Suprapubic skin (tissue), 4 donors: ENCODE measurements at regions not wholly inside any gene's neighbourhood (a gene's known extent, or its start where the extent isn't known, plus 50 kb on each side); places are given as distances from the start of the nearest gene placed in this dataset.

Experiments
- DNase-seq, 2 donors: peaks; one replicate each; pipeline ENCODE4 v3.0.0-alpha.2; 2019; ENCODE audit warnings: low spot score in 2 of 2
- H3K27ac ChIP-seq: fragments of 200-600 bp; sonication (generic); one replicate; pipeline ENCODE4 v1.5.1; 2019
- H3K27me3 ChIP-seq: fragments of 200-600 bp; sonication (generic); one replicate; pipeline ENCODE4 v1.5.1; 2019
- H3K36me3 ChIP-seq: fragments of 200-600 bp; sonication (generic); one replicate; pipeline ENCODE4 v1.5.1; 2019
- H3K4me1 ChIP-seq: fragments of 200-600 bp; sonication (generic); one replicate; pipeline ENCODE4 v1.5.1; 2019
- H3K4me3 ChIP-seq: fragments of 200-600 bp; sonication (generic); one replicate; pipeline ENCODE4 v1.5.1; 2019; ENCODE audit warnings: mild to moderate bottlenecking
- H3K9me3 ChIP-seq: fragments of 200-600 bp; sonication (generic); one replicate; pipeline ENCODE4 v1.5.1; 2019
- EP300 ChIP-seq: sonication (generic); formaldehyde crosslinking; IDR thresholded peaks from one replicate; pipeline ENCODE4 v1.6.1; 2017; ENCODE audit warnings: antibody characterized with exemption
- POLR2A ChIP-seq, 2 donors: fragments of 450-650 bp; IDR thresholded peaks; one replicate each; pipeline ENCODE4 v1.6.1; 2017; ENCODE audit warnings: antibody characterized with exemption in 2 of 2, mild to moderate bottlenecking in 2 of 2, moderate library complexity in 2 of 2
- POLR2AphosphoS5 ChIP-seq, 3 donors: sonication (generic); formaldehyde crosslinking; IDR thresholded peaks; one replicate each; pipeline ENCODE4 v1.6.1; 2017; ENCODE audit warnings: antibody characterized with exemption in 3 of 3
- WGBS: methylation state at CpG from one replicate; pipeline ENCODE4 v1.1.5; 2018; 5-methylcytosine and 5-hydroxymethylcytosine counted together
- TF ChIP-seq, protein P1 (sequence below), 2 donors: fragments of 200-600 bp in 1 of 2; fragments of 450-650 bp in 1 of 2; sonication (generic) in 1 of 2; IDR thresholded peaks; one replicate each; pipeline ENCODE4 v1.5.1; 2016 to 2019; ENCODE audit warnings: antibody characterized with exemption in 2 of 2, mild to moderate bottlenecking in 1 of 2, moderate library complexity in 1 of 2

DNA sequence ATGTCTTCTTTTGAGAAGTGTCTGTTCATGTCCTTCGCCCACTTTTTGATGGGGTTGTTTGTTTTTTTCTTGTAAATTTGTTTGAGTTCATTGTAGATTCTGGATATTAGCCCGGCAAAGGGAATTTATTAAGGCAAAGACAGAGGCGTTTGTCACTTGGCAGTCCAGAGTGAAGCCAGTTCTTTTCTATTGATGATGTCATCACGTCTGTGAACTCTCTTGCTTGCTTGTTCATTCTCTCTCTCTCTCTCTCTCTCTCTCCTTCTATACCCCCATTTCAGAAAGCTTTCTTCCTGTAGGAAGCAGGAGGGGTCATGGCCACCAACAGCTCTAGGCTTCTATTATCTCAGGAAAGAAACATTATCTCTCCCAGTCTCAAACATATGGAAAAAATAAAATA is 291.3 kb downstream of the OMA1 start:
- Histone ChIP-seq H3K36me3 (no peaks in the 10 kb centered on the region), H3K4me3 (no peak overlapping the region), H3K27ac (no peak overlapping the region), H3K4me1 (peaks cover under 1% of the 10 kb centered on the region), H3K9me3 (no peaks in the 10 kb centered on the region), H3K27me3 (peaks cover 7% of the 10 kb centered on the region)
- WGBS = 79% methylated on average over 4 of the region's 4 CpGs
- DNase-seq = no peak
- TF ChIP-seq, protein P1, sequence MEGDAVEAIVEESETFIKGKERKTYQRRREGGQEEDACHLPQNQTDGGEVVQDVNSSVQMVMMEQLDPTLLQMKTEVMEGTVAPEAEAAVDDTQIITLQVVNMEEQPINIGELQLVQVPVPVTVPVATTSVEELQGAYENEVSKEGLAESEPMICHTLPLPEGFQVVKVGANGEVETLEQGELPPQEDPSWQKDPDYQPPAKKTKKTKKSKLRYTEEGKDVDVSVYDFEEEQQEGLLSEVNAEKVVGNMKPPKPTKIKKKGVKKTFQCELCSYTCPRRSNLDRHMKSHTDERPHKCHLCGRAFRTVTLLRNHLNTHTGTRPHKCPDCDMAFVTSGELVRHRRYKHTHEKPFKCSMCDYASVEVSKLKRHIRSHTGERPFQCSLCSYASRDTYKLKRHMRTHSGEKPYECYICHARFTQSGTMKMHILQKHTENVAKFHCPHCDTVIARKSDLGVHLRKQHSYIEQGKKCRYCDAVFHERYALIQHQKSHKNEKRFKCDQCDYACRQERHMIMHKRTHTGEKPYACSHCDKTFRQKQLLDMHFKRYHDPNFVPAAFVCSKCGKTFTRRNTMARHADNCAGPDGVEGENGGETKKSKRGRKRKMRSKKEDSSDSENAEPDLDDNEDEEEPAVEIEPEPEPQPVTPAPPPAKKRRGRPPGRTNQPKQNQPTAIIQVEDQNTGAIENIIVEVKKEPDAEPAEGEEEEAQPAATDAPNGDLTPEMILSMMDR (IDR thresholded peaks at IDR 0.05) = no peak
- TF ChIP-seq EP300 (no peak), POLR2A (IDR thresholded peaks at IDR 0.05) (no peak), POLR2AphosphoS5 (IDR thresholded peaks at IDR 0.05) (no peak)

DNA sequence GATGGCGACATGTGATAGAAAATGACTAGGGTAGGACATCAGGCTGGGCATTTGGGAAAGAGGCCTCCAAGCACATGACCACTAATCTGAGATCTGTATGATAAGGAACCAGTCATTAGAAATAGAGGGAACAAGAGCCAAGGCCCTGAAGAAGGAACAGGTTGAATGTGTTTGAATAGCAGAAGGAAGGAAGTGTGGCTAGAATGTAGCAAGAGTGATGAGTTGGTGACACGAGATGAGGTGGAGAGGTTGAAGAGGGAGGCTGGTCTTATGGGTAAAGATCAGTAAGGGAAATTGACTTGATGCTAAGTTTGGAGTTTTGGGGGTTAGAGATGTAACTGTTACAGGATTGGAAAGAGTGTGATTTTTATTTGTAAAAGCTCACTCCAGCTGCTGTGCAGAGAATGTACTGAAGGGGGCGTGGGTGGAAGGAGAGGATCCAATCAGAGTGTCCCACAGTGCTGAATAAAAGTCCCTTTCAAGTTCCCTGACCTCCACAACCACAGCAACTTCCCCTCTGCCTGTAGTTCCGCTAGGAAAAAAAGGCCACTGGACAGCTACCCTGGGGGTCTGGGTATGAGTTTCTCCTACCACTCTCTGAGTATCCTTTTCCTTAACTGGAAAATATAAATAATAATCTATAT is 295.0 kb downstream of the OMA1 start:
- Histone ChIP-seq H3K27ac (no peak overlapping the region), H3K9me3 (no peaks in the 10 kb centered on the region), H3K4me3 (no peak overlapping the region), H3K4me1 (peaks cover 18% of the 10 kb centered on the region), H3K36me3 (no peaks in the 10 kb centered on the region), H3K27me3 (peaks cover 44% of the 10 kb centered on the region)
- TF ChIP-seq, protein P1 (IDR thresholded peaks at IDR 0.05) = no peak
- TF ChIP-seq POLR2A (IDR thresholded peaks at IDR 0.05) (no peak), EP300 (no peak), POLR2AphosphoS5 (IDR thresholded peaks at IDR 0.05) (no peak)
- WGBS = 48% methylated on average over 4 of the region's 4 CpGs
- DNase-seq = no peak

DNA sequence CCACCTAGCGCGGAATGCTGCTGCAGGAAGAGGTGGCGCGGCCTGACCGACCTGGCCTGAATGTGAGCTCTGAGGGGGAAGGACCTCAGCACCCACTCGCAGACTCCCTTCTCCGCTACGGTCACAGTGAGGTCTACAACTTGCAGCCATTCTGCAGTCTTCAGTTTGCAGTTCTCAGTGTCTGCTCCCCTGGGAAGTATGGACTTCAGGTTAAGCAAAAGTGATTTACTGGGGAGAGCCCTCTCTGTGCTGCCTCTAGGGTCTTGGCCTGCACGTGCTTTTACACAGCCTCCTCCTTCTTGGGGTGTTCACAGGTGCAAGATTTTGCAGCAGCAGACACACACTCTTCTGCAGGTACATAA is 296.0 kb downstream of the OMA1 start:
- H3K9me3 ChIP-seq = no peaks in the 10 kb centered on the region
- no peak for DNase-seq
- peaks cover 18% of the 10 kb centered on the region for H3K4me1 ChIP-seq
- no peak overlapping the region for H3K27ac ChIP-seq
- H3K36me3 ChIP-seq = no peaks in the 10 kb centered on the region
- peaks cover 46% of the 10 kb centered on the region for H3K27me3 ChIP-seq
- H3K4me3 ChIP-seq = no peak overlapping the region
- 0% methylated on average over 1 of the region's 9 CpGs for WGBS
- TF ChIP-seq POLR2AphosphoS5 (IDR thresholded peaks at IDR 0.05) (no peak), POLR2A (IDR thresholded peaks at IDR 0.05) (no peak), EP300 (no peak)
- TF ChIP-seq, protein P1 (IDR thresholded peaks at IDR 0.05) = no peak

DNA sequence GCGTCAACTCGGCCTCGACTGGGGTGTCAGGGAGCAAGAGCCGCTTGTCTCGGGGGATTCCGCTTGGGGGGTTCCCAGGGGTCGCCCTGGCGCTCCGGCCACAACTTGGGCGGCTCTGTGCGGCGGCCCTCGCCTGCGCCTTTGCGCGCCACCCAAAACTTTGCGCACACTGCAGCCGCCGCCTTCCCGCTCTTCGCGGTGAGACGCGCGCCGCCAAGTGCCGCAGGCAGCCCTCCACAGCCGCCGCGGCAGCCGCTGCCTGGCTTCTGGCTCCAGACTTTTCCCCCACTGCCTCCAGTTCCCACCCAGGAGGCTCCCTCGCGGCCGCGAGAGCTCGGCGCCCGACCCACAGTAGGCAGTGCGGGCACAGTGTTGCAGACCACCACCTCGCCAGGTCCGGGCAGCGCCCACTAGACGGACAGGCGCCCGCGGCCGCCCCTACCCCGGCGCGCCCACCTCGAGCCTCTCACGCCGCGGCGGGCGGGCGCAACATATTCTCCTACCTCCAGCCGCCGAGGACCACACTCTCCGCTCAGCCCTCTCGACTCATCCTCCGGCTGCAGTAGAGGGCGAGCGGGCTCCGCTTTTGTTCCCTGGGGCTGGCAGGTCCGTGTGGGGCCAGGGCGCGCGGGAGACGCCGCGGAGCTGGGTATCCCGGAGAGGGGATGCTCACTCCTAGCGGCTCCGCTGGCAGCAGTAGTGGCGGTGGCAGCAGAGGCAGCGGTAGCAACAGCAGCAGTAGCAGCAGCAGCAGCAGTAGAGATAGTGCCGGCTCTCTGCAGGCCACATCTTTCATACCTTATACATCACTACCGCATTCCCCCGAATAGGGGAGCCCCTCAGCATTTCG is 296.6 kb downstream of the OMA1 start:
- Histone ChIP-seq H3K27ac (no peak overlapping the region), H3K27me3 (peaks cover 46% of the 10 kb centered on the region), H3K36me3 (no peaks in the 10 kb centered on the region), H3K9me3 (no peaks in the 10 kb centered on the region), H3K4me3 (peak overlapping the region; percentile 19), H3K4me1 (peaks cover 18% of the 10 kb centered on the region)
- WGBS = 3% methylated on average over 28 of the region's 81 CpGs
- TF ChIP-seq POLR2A (IDR thresholded peaks at IDR 0.05) = no peak
- no peak for DNase-seq

DNA sequence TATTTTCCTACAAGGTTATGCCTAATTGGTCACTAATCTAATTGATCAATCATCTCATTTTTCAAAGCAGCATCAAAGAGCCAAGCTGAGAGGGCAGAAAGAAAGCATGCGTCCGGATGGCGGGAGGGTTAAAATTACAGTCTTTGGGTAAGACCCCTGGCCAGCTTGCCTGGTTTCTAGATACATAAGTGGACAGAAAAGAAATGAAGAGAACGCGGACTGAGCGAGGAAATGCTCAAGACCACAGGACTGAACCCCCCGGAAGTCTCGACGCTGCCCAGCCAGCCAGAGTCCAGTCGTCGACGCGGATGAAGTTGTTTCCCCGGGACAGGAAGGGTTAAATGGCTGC is 297.2 kb downstream of the OMA1 start:
- no peak for DNase-seq
- Histone ChIP-seq H3K36me3 (no peaks in the 10 kb centered on the region), H3K4me3 (peak overlapping the region; percentile 19), H3K27me3 (peaks cover 46% of the 10 kb centered on the region), H3K4me1 (peaks cover 18% of the 10 kb centered on the region), H3K27ac (no peak overlapping the region), H3K9me3 (no peaks in the 10 kb centered on the region)
- TF ChIP-seq EP300 (no peak), POLR2A (IDR thresholded peaks at IDR 0.05) (no peak), POLR2AphosphoS5 (IDR thresholded peaks at IDR 0.05) (no peak)
- TF ChIP-seq, protein P1 (IDR thresholded peaks at IDR 0.05) = no peak
- 4% methylated on average over 14 of the region's 14 CpGs for WGBS
